ENCODE measurements at regions not wholly inside any gene's neighbourhood (a gene's known extent, or its start where the extent isn't known, plus 50 kb on each side); places are given as distances from the start of the nearest gene placed in this dataset.

- TF ChIP-seq ZNF274 (IDR thresholded peaks at IDR 0.05; ENCODE audit: low read depth, low read length) (no peak), SUZ12 (IDR thresholded peaks at IDR 0.05; ENCODE audit: extremely low read depth, insufficient read depth, insufficient read length) (no peak), YY1 (IDR thresholded peaks at IDR 0.05; ENCODE audit: insufficient read depth, insufficient read length) (no peak)
- DNase-seq (ENCODE audit: low read depth, low spot score) = no peak
- Histone ChIP-seq H3K9me3 (ENCODE audit: insufficient read depth, low read length) (no peaks in the 10 kb centered on the region), H3K36me3 (ENCODE audit: insufficient read depth, insufficient read length, low read length) (no peaks in the 10 kb centered on the region), H3K4me1 (ENCODE audit: insufficient read depth, insufficient read length) (no peaks in the 10 kb centered on the region), H3K27me3 (ENCODE audit: insufficient read depth, insufficient read length) (no peaks in the 10 kb centered on the region), H3K4me3 (ENCODE audit: insufficient read length, low read depth) (no peak overlapping the region), H3K9ac (ENCODE audit: insufficient read length, low read depth) (no peak overlapping the region)
Measured at GRCh38 chr4:34629451-34629850, 1614.9 kb downstream of the ARAP2 start.

DNA sequence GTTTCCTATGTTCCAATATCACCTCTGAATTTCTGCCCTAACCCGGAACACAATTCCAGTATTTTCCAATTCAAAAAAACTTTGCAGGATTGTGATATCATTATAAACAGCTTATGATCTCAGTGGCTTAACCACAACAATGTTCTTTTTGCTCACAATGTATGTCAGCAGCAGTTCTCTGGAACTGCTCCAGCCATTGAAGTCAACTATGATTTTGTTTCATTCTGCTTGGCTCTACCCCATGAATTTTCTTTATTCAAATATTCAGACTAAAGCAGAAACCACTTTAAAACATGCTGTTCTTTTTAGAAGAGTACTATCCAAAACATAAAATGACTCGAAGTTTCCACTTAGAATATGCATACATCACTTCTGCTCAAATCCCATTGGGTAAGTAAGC, 1611.1 kb downstream of the ARAP2 start:
- H3K4me1 ChIP-seq (ENCODE audit: insufficient read depth, insufficient read length) = no peaks in the 10 kb centered on the region
- DNase-seq (ENCODE audit: low read depth, low spot score) = no peak
- H3K4me3 ChIP-seq (ENCODE audit: insufficient read length, low read depth) = no peak overlapping the region
- no peak overlapping the region for H3K9ac ChIP-seq (ENCODE audit: insufficient read length, low read depth)
- no peaks in the 10 kb centered on the region for H3K36me3 ChIP-seq (ENCODE audit: insufficient read depth, insufficient read length, low read length)
- TF ChIP-seq YY1 (IDR thresholded peaks at IDR 0.05; ENCODE audit: insufficient read depth, insufficient read length) (no peak), ZNF274 (IDR thresholded peaks at IDR 0.05; ENCODE audit: low read depth, low read length) (no peak), SUZ12 (IDR thresholded peaks at IDR 0.05; ENCODE audit: extremely low read depth, insufficient read depth, insufficient read length) (no peak)
- no peaks in the 10 kb centered on the region for H3K9me3 ChIP-seq (ENCODE audit: insufficient read depth, low read length)
- H3K27me3 ChIP-seq (ENCODE audit: insufficient read depth, insufficient read length) = no peaks in the 10 kb centered on the region

- no peak overlapping the region for H3K9ac ChIP-seq (ENCODE audit: insufficient read length, low read depth)
- no peaks in the 10 kb centered on the region for H3K27me3 ChIP-seq (ENCODE audit: insufficient read depth, insufficient read length)
- H3K9me3 ChIP-seq (ENCODE audit: insufficient read depth, low read length) = no peaks in the 10 kb centered on the region
- no peak overlapping the region for H3K4me3 ChIP-seq (ENCODE audit: insufficient read length, low read depth)
- no peak for TF ChIP-seq YY1 (IDR thresholded peaks at IDR 0.05; ENCODE audit: insufficient read depth, insufficient read length)
- TF ChIP-seq SUZ12 (IDR thresholded peaks at IDR 0.05; ENCODE audit: extremely low read depth, insufficient read depth, insufficient read length) = no peak
- no peak for TF ChIP-seq ZNF274 (IDR thresholded peaks at IDR 0.05; ENCODE audit: low read depth, low read length)
- H3K36me3 ChIP-seq (ENCODE audit: insufficient read depth, insufficient read length, low read length) = no peaks in the 10 kb centered on the region
- DNase-seq (ENCODE audit: low read depth, low spot score) = peak; percentile 2
- H3K4me1 ChIP-seq (ENCODE audit: insufficient read depth, insufficient read length) = no peaks in the 10 kb centered on the region
Measured at GRCh38 chr4:34636623-34637022, 1607.7 kb downstream of the ARAP2 start.

DNA sequence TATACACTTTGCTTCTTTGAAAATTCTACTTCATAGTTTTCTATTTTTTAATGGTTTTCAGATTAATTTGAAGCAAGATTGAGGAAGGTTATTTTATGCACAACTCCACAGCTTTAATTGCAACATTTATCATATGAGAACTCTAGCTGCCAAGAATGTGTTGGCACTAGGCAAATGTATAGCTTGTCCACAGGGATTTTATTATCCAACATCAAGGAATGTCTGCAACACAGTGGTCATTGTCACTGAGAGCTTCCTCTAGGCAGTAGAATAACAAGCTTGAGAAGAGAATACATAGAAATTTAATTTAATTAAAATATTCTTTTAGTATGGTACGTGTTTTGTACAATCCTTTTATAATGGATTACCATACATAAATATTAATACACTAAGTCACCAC, 1600.8 kb downstream of the ARAP2 start:
- Histone ChIP-seq H3K27me3 (ENCODE audit: insufficient read depth, insufficient read length) (no peaks in the 10 kb centered on the region), H3K4me1 (ENCODE audit: insufficient read depth, insufficient read length) (no peaks in the 10 kb centered on the region), H3K4me3 (ENCODE audit: insufficient read length, low read depth) (no peak overlapping the region), H3K9ac (ENCODE audit: insufficient read length, low read depth) (no peak overlapping the region), H3K9me3 (ENCODE audit: insufficient read depth, low read length) (no peaks in the 10 kb centered on the region), H3K36me3 (ENCODE audit: insufficient read depth, insufficient read length, low read length) (no peaks in the 10 kb centered on the region)
- DNase-seq (ENCODE audit: low read depth, low spot score) = no peak
- TF ChIP-seq YY1 (IDR thresholded peaks at IDR 0.05; ENCODE audit: insufficient read depth, insufficient read length) (no peak), ZNF274 (IDR thresholded peaks at IDR 0.05; ENCODE audit: low read depth, low read length) (no peak), SUZ12 (IDR thresholded peaks at IDR 0.05; ENCODE audit: extremely low read depth, insufficient read depth, insufficient read length) (no peak)

DNA sequence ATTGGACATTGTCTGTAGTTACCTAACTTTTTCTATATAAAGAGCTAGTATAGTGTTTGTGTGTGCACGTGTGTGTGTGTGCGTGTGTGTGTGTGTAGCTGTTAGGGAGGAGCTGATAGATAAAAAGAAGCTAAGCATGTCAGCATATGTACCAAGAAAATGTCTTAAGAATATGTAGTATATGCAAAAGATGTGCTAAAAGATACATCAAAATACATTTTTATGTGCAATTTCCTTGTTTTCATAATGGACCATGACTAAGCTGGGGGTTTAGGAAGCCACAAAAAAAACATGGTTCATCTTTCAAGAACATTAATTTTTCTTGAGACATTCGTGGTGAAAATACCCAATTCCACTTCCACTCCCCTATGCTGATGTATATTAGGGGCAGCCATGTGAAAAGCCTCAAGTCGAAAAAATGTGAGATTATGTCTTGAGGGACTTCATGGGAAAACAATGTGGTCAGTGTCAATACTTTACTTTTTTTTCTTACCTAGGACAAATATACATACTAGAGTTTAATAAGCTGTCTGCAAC, 1599.7 kb downstream of the ARAP2 start:
- no peak for DNase-seq (ENCODE audit: low read depth, low spot score)
- TF ChIP-seq YY1 (IDR thresholded peaks at IDR 0.05; ENCODE audit: insufficient read depth, insufficient read length) = no peak
- no peak for TF ChIP-seq SUZ12 (IDR thresholded peaks at IDR 0.05; ENCODE audit: extremely low read depth, insufficient read depth, insufficient read length)
- TF ChIP-seq ZNF274 (IDR thresholded peaks at IDR 0.05; ENCODE audit: low read depth, low read length) = no peak

DNA sequence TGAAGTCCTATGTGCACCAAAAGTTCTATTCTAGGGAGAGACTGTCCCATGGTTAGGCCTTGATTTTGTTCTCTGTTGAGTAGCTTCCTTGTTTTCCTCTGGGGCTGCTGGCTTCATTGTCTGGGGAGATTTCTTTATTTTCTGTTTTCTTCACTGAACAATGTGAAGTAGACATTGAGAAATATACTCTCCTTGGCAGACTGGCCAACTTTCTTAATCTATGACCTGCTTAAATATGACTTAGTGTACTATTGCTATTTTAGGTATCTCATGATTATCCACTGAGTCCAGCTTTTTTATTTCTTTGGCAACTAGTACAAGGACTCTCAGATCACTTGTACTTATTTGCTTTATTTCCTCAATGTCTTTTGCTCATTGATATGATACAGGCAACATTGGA, 1594.6 kb downstream of the ARAP2 start:
- H3K9ac ChIP-seq (ENCODE audit: insufficient read length, low read depth) = no peak overlapping the region
- H3K4me3 ChIP-seq (ENCODE audit: insufficient read length, low read depth) = no peak overlapping the region
- DNase-seq (ENCODE audit: low read depth, low spot score) = no peak
- no peak for TF ChIP-seq ZNF274 (IDR thresholded peaks at IDR 0.05; ENCODE audit: low read depth, low read length)
- TF ChIP-seq SUZ12 (IDR thresholded peaks at IDR 0.05; ENCODE audit: extremely low read depth, insufficient read depth, insufficient read length) = no peak
- TF ChIP-seq YY1 (IDR thresholded peaks at IDR 0.05; ENCODE audit: insufficient read depth, insufficient read length) = no peak
- no peaks in the 10 kb centered on the region for H3K27me3 ChIP-seq (ENCODE audit: insufficient read depth, insufficient read length)
- H3K36me3 ChIP-seq (ENCODE audit: insufficient read depth, insufficient read length, low read length) = no peaks in the 10 kb centered on the region
- H3K4me1 ChIP-seq (ENCODE audit: insufficient read depth, insufficient read length) = no peaks in the 10 kb centered on the region
- H3K9me3 ChIP-seq (ENCODE audit: insufficient read depth, low read length) = no peaks in the 10 kb centered on the region

More for the DNA sequence above, 1599.7 kb downstream of the ARAP2 start:
- H3K4me1 ChIP-seq (ENCODE audit: insufficient read depth, insufficient read length) = no peaks in the 10 kb centered on the region
- H3K4me3 ChIP-seq (ENCODE audit: insufficient read length, low read depth) = no peak overlapping the region
- no peaks in the 10 kb centered on the region for H3K27me3 ChIP-seq (ENCODE audit: insufficient read depth, insufficient read length)
- H3K36me3 ChIP-seq (ENCODE audit: insufficient read depth, insufficient read length, low read length) = no peaks in the 10 kb centered on the region
- H3K9me3 ChIP-seq (ENCODE audit: insufficient read depth, low read length) = no peaks in the 10 kb centered on the region
- H3K9ac ChIP-seq (ENCODE audit: insufficient read length, low read depth) = no peak overlapping the region

DNA sequence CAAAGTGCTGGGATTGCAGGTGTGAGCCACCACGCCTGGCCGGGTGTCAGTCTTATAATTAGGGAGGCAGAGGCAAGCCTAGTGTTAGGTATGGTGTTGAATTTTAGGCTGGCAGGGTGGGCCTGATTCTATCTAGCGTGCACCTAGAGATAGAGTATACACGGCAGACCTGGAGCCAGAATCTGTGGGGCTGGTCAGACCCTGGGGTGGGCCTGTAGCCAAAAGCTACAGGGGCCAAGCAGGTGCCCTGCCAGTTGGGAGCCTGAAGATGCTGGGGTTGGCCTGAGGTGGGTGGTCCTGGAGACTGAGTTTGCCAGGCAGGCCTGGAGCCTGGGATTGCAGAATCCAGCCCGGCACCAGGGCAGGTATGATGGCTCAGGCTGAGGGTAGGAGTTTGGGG, 1580.3 kb downstream of the ARAP2 start:
- H3K36me3 ChIP-seq (ENCODE audit: insufficient read depth, insufficient read length, low read length) = no peaks in the 10 kb centered on the region

More for the DNA sequence above, 1580.3 kb downstream of the ARAP2 start:
- no peak overlapping the region for H3K9ac ChIP-seq (ENCODE audit: insufficient read length, low read depth)
- H3K4me3 ChIP-seq (ENCODE audit: insufficient read length, low read depth) = no peak overlapping the region
- H3K27me3 ChIP-seq (ENCODE audit: insufficient read depth, insufficient read length) = no peaks in the 10 kb centered on the region
- no peaks in the 10 kb centered on the region for H3K9me3 ChIP-seq (ENCODE audit: insufficient read depth, low read length)
- no peak for TF ChIP-seq YY1 (IDR thresholded peaks at IDR 0.05; ENCODE audit: insufficient read depth, insufficient read length)
- DNase-seq (ENCODE audit: low read depth, low spot score) = no peak
- H3K4me1 ChIP-seq (ENCODE audit: insufficient read depth, insufficient read length) = no peaks in the 10 kb centered on the region

Data from NT2/D1 (cell line).